HEK293 (cell line): ENCODE measurements at regions not wholly inside any gene's neighbourhood (a gene's known extent, or its start where the extent isn't known, plus 50 kb on each side); places are given as distances from the start of the nearest gene placed in this dataset.

Source experiments
- CTCF ChIA-PET: fragments of 350-600 bp; formaldehyde crosslinking; extraction: SDS; loops from one replicate; lab custom pipeline; 2021; ENCODE audit warnings: antibody characterized with exemption; lab: Yijun Ruan, JAX
- POLR2A ChIA-PET: fragments of 300-600 bp; formaldehyde crosslinking; extraction: SDS; loops from one replicate; lab custom pipeline; 2020; ENCODE audit warnings: antibody characterized with exemption, inconsistent platforms; lab: Yijun Ruan, JAX
- H3K27ac ChIP-seq: fragments of 200-500 bp; sonication (Bioruptor generic); 2 replicates; pipeline ENCODE4 v1.5.1; 2014; ENCODE audit warnings: low read depth, low read length, control low read depth, inconsistent platforms; ENCODE audit errors: extremely low read depth
- H3K36me3 ChIP-seq, 2 experiments: fragments of 200-500 bp in 1 of 2; sonication (Bioruptor generic) in 1 of 2; 1 replicate in 1 of 2; 2 replicates in 1 of 2; pipeline ENCODE4 v1.5.1; 2014 to 2017; ENCODE audit warnings: inconsistent platforms in 2 of 2, low read length in 2 of 2; ENCODE audit not compliant: control insufficient read depth in 2 of 2, insufficient read depth in 1 of 2
- H3K4me1 ChIP-seq: fragments of 200-500 bp; sonication (Bioruptor generic); 2 replicates; pipeline ENCODE4 v1.5.1; 2014; ENCODE audit warnings: mild to moderate bottlenecking, low read length, inconsistent platforms; ENCODE audit not compliant: control insufficient read depth, insufficient read depth
- H3K4me3 ChIP-seq: 2 replicates; pipeline ENCODE4 v1.5.1; 2011; ENCODE audit warnings: low read depth, mild to moderate bottlenecking, control low read depth, low read length, moderate library complexity
- H3K9me3 ChIP-seq: fragments of 200-500 bp; sonication (Bioruptor generic); 2 replicates; pipeline ENCODE4 v1.5.1; 2014; ENCODE audit warnings: low read depth, low read length, inconsistent platforms; ENCODE audit not compliant: control insufficient read depth, insufficient read depth
- HOXC10 ChIP-seq: sonication (generic); formaldehyde crosslinking; IDR thresholded peaks from 2 replicates; pipeline ENCODE4 v1.8.1; 2023; ENCODE audit warnings: mild to moderate bottlenecking, missing genetic modification reagents
- IKZF3 ChIP-seq: fragments of 450-650 bp; IDR thresholded peaks from 2 replicates; pipeline ENCODE4 v1.5.0; 2018; ENCODE audit warnings: missing biosample characterization, mild to moderate bottlenecking, missing genetic modification characterization, moderate library complexity
- SETDB1 ChIP-seq: IDR thresholded peaks from one replicate; pipeline ENCODE4 v1.6.1; 2017; ENCODE audit warnings: mild to moderate bottlenecking, low read length, moderate library complexity, mixed read lengths; ENCODE audit not compliant: insufficient read length
- WT1 ChIP-seq: fragments of 450-650 bp; formaldehyde crosslinking; IDR thresholded peaks from 2 replicates; pipeline ENCODE4 v1.5.1; 2016; ENCODE audit warnings: missing biosample characterization, missing genetic modification characterization
- ZNF146 ChIP-seq: fragments of 450-650 bp; formaldehyde crosslinking; IDR thresholded peaks from 2 replicates; pipeline ENCODE4 v1.5.1; 2016; ENCODE audit warnings: missing biosample characterization, missing genetic modification characterization
- ZNF175 ChIP-seq: fragments of 450-650 bp; formaldehyde crosslinking; IDR thresholded peaks from 2 replicates; pipeline ENCODE4 v1.5.1; 2016; ENCODE audit warnings: missing biosample characterization, missing genetic modification characterization
- ZNF2 ChIP-seq: fragments of 450-650 bp; formaldehyde crosslinking; IDR thresholded peaks from 2 replicates; pipeline ENCODE4 v1.5.1; 2016; ENCODE audit warnings: missing biosample characterization, missing genetic modification characterization
- ZNF221 ChIP-seq: fragments of 450-650 bp; formaldehyde crosslinking; IDR thresholded peaks from 2 replicates; pipeline ENCODE4 v1.5.1; 2017; ENCODE audit warnings: missing biosample characterization, missing genetic modification characterization, borderline replicate concordance
- ZNF248 ChIP-seq: fragments of 450-650 bp; formaldehyde crosslinking; IDR thresholded peaks from 2 replicates; pipeline ENCODE4 v1.5.1; 2017; ENCODE audit warnings: missing biosample characterization, missing genetic modification characterization
- ZNF292 ChIP-seq: fragments of 450-650 bp; formaldehyde crosslinking; IDR thresholded peaks from 2 replicates; pipeline ENCODE4 v1.5.1; 2016; ENCODE audit warnings: low read depth, missing biosample characterization, missing genetic modification characterization, borderline replicate concordance
- ZNF394 ChIP-seq: fragments of 450-650 bp; formaldehyde crosslinking; IDR thresholded peaks from 2 replicates; pipeline ENCODE4 v1.5.1; 2016; ENCODE audit warnings: missing biosample characterization, missing genetic modification characterization, mild to moderate bottlenecking, moderate library complexity, borderline replicate concordance
- ZNF510 ChIP-seq: fragments of 450-650 bp; formaldehyde crosslinking; IDR thresholded peaks from 2 replicates; pipeline ENCODE4 v1.5.1; 2018; ENCODE audit warnings: mild to moderate bottlenecking, missing genetic modification characterization, missing biosample characterization; ENCODE audit not compliant: insufficient replicate concordance
- ZNF549 ChIP-seq: fragments of 450-650 bp; IDR thresholded peaks from 2 replicates; pipeline ENCODE4 v1.5.1; 2018; ENCODE audit warnings: missing biosample characterization, missing genetic modification characterization, mild to moderate bottlenecking, inconsistent platforms, moderate library complexity
- ZNF777 ChIP-seq: fragments of 450-650 bp; formaldehyde crosslinking; IDR thresholded peaks from 2 replicates; pipeline ENCODE4 v1.5.1; 2017; ENCODE audit warnings: missing biosample characterization, missing genetic modification characterization, borderline replicate concordance
- ZNF837 ChIP-seq: fragments of 450-650 bp; formaldehyde crosslinking; IDR thresholded peaks from 2 replicates; pipeline ENCODE4 v1.5.1; 2016; ENCODE audit warnings: missing biosample characterization, missing genetic modification characterization
- TF ChIP-seq, protein P1 (sequence below): fragments of 450-650 bp; IDR thresholded peaks from 2 replicates; pipeline ENCODE4 v1.5.1; 2018; ENCODE audit warnings: missing biosample characterization, missing genetic modification characterization
- TF ChIP-seq, protein P2 (sequence below): fragments of 450-650 bp; formaldehyde crosslinking; IDR thresholded peaks from 2 replicates; pipeline ENCODE4 v1.5.1; 2017; ENCODE audit warnings: missing biosample characterization, mild to moderate bottlenecking, missing genetic modification characterization, moderate library complexity
- TF ChIP-seq, protein P3 (sequence below): IDR thresholded peaks from 2 replicates; pipeline ENCODE4 v1.6.1; 2011; ENCODE audit warnings: mild to moderate bottlenecking, low read depth, low read length, borderline replicate concordance
- TF ChIP-seq, protein P4 (sequence below): fragments of 450-650 bp; formaldehyde crosslinking; optimal IDR thresholded peaks from 2 replicates; pipeline ENCODE3; 2016; ENCODE audit warnings: missing biosample characterization, mild to moderate bottlenecking, missing genetic modification characterization
- TF ChIP-seq, protein P5 (sequence below): fragments of 450-650 bp; formaldehyde crosslinking; IDR thresholded peaks from 2 replicates; pipeline ENCODE4 v1.5.1; 2016; ENCODE audit warnings: missing biosample characterization, missing genetic modification characterization

DNA sequence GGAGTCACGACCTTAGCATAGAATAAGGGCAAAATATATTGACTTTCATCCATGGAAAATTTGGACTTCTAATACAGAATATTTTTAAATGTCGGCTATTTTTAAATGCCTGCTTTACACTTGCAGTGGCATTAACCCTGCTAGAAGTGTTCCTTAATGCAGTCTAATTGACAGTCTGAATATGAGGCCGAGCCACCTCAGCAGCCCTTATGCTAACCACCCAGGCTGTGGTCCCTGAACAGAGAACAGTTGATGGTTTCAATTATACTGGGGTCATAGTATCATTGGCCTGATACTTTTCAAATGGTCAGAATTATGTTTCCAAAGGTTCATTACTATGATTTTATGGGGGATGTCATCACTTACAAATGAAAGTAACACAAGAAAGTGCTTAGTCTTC, 764.7 kb upstream of the SLITRK1 start:
- CTCF ChIA-PET, result no interaction called here
- Histone ChIP-seq H3K36me3 (no peaks in the 10 kb centered on the region), H3K4me1 (no peaks in the 10 kb centered on the region), H3K27ac (no peak overlapping the region), H3K4me3 (no peak overlapping the region), H3K9me3 (no peaks in the 10 kb centered on the region)
- TF ChIP-seq, protein P1, sequence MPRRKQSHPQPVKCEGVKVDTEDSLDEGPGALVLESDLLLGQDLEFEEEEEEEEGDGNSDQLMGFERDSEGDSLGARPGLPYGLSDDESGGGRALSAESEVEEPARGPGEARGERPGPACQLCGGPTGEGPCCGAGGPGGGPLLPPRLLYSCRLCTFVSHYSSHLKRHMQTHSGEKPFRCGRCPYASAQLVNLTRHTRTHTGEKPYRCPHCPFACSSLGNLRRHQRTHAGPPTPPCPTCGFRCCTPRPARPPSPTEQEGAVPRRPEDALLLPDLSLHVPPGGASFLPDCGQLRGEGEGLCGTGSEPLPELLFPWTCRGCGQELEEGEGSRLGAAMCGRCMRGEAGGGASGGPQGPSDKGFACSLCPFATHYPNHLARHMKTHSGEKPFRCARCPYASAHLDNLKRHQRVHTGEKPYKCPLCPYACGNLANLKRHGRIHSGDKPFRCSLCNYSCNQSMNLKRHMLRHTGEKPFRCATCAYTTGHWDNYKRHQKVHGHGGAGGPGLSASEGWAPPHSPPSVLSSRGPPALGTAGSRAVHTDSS (tag by site-specific recombination), result no peak
- no peak for TF ChIP-seq ZNF292 (tag by site-specific recombination)
- TF ChIP-seq, protein P2, sequence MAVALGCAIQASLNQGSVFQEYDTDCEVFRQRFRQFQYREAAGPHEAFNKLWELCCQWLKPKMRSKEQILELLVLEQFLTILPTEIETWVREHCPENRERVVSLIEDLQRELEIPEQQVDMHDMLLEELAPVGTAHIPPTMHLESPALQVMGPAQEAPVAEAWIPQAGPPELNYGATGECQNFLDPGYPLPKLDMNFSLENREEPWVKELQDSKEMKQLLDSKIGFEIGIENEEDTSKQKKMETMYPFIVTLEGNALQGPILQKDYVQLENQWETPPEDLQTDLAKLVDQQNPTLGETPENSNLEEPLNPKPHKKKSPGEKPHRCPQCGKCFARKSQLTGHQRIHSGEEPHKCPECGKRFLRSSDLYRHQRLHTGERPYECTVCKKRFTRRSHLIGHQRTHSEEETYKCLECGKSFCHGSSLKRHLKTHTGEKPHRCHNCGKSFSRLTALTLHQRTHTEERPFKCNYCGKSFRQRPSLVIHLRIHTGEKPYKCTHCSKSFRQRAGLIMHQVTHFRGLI (tag by site-specific recombination), result no peak
- TF ChIP-seq HOXC10, result no peak
- TF ChIP-seq ZNF549 (tag by site-specific recombination), result no peak
- no peak for TF ChIP-seq ZNF777
- TF ChIP-seq ZNF394 (tag by site-specific recombination), result no peak
- TF ChIP-seq, protein P3, sequence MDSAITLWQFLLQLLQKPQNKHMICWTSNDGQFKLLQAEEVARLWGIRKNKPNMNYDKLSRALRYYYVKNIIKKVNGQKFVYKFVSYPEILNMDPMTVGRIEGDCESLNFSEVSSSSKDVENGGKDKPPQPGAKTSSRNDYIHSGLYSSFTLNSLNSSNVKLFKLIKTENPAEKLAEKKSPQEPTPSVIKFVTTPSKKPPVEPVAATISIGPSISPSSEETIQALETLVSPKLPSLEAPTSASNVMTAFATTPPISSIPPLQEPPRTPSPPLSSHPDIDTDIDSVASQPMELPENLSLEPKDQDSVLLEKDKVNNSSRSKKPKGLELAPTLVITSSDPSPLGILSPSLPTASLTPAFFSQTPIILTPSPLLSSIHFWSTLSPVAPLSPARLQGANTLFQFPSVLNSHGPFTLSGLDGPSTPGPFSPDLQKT, result no peak
- TF ChIP-seq SETDB1, result no peak
- TF ChIP-seq ZNF175, result no peak
- no peak for TF ChIP-seq ZNF510 (tag by site-specific recombination)
- TF ChIP-seq ZNF837 (tag by site-specific recombination), result no peak
- TF ChIP-seq, protein P4, sequence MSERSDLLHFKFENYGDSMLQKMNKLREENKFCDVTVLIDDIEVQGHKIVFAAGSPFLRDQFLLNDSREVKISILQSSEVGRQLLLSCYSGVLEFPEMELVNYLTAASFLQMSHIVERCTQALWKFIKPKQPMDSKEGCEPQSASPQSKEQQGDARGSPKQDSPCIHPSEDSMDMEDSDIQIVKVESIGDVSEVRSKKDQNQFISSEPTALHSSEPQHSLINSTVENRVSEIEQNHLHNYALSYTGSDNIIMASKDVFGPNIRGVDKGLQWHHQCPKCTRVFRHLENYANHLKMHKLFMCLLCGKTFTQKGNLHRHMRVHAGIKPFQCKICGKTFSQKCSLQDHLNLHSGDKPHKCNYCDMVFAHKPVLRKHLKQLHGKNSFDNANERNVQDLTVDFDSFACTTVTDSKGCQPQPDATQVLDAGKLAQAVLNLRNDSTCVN (tag by site-specific recombination), result no peak
- no peak for TF ChIP-seq WT1
- no peak for TF ChIP-seq ZNF248
- no peak for TF ChIP-seq ZNF2
- no peak for TF ChIP-seq ZNF221 (tag by site-specific recombination)
- no peak for TF ChIP-seq ZNF146 (tag by site-specific recombination)
- TF ChIP-seq, protein P5, sequence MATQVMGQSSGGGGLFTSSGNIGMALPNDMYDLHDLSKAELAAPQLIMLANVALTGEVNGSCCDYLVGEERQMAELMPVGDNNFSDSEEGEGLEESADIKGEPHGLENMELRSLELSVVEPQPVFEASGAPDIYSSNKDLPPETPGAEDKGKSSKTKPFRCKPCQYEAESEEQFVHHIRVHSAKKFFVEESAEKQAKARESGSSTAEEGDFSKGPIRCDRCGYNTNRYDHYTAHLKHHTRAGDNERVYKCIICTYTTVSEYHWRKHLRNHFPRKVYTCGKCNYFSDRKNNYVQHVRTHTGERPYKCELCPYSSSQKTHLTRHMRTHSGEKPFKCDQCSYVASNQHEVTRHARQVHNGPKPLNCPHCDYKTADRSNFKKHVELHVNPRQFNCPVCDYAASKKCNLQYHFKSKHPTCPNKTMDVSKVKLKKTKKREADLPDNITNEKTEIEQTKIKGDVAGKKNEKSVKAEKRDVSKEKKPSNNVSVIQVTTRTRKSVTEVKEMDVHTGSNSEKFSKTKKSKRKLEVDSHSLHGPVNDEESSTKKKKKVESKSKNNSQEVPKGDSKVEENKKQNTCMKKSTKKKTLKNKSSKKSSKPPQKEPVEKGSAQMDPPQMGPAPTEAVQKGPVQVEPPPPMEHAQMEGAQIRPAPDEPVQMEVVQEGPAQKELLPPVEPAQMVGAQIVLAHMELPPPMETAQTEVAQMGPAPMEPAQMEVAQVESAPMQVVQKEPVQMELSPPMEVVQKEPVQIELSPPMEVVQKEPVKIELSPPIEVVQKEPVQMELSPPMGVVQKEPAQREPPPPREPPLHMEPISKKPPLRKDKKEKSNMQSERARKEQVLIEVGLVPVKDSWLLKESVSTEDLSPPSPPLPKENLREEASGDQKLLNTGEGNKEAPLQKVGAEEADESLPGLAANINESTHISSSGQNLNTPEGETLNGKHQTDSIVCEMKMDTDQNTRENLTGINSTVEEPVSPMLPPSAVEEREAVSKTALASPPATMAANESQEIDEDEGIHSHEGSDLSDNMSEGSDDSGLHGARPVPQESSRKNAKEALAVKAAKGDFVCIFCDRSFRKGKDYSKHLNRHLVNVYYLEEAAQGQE (tag by site-specific recombination), result no peak
- TF ChIP-seq IKZF3, result no peak
- POLR2A ChIA-PET, result no interaction called here
